ENCODE measurements at regions not wholly inside any gene's neighbourhood (a gene's known extent, or its start where the extent isn't known, plus 50 kb on each side); places are given as distances from the start of the nearest gene placed in this dataset.

DNA sequence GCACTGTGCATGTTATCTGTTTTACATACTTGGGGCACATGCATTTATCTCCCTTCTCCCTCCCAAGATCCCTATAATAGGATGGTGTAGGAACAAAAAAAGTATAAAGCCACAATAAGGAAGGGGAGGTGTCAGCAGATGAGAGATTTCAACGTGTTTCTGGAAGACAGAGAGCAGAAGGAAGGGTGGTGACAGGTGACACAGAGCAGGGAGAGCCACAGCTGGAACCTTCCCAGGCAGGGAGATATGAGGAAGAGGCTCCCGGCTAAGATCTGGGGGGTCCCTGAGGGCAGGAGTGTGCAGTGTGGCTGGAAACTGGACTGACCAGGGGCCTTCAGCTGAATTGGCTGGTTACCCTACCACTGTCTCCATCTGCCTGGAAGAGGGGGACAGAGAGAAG, 107.4 kb downstream of the BCOR start:
- H3K4me3 ChIP-seq (ENCODE audit: low read length): no peak overlapping the region
- no peak for TF ChIP-seq ZNF274 (IDR thresholded peaks at IDR 0.05; ENCODE audit: low read depth, low read length)

- no peak for TF ChIP-seq ZNF274 (IDR thresholded peaks at IDR 0.05; ENCODE audit: low read depth, low read length)
- H3K4me3 ChIP-seq (ENCODE audit: low read length): no peak overlapping the region
Observed at GRCh38 chrX:39992300-39992699, 105.5 kb downstream of the BCOR start.

GRCh38 chrX:39995457-39995856, 102.3 kb downstream of the BCOR start:
- no peak for TF ChIP-seq ZNF274 (IDR thresholded peaks at IDR 0.05; ENCODE audit: low read depth, low read length)
- H3K4me3 ChIP-seq (ENCODE audit: low read length): no peak overlapping the region

DNA sequence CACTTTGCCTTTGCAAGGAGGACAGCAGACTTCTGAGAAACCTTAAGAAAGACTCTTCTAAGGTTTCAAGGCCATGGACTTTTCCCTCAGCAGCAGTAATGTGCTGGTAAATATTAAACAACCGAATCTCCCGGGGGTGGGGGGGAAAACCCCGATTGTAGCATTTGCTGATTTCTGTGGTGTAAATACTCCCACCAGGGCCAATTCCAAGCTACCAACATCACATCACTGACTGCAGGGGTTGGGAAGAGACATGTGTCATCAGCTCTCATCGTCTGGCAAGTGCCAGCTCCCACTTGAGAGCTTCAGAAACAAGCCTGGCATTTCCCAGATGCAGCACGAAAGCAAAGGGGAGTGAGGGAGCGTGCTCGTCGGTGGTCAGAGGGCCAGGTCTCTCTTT, 101.2 kb downstream of the BCOR start:
- no peak overlapping the region for H3K4me3 ChIP-seq (ENCODE audit: low read length)
- no peak for TF ChIP-seq ZNF274 (IDR thresholded peaks at IDR 0.05; ENCODE audit: low read depth, low read length)

DNA sequence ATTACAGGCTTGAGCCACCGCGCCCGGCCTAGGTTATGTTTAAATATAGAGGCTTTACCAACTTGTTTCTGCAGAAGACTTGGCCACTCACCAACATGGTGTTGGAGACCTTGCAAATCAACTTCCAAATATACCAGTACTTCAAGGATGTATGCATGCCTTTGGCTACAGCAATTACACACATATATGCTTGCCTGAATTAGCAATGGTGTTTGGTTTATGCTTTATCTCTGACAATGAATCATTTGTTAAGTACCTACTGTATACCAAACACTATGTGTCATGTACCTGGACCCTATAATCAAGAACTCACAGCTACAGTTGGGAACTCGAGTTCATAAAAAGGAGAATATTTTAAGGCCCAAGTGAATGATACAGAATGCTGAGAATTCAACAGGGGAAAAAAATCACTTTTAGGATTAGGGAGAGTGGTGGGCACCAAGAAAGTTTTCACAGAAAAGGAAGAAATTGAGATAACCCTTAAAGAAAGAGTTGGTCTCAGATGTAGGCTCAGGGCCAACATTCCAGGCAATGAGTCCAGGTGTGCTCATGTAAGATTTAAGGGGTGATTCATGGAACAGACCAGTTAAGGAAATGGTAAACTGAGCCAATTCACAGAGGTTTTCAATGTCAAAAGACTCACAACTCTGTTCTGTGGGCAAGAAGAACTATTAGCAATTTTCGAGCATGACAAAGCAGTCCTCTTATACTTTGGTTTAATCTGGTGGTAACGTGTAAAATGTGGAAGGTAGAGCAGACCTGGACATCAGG, 98.9 kb downstream of the BCOR start:
- no peak for TF ChIP-seq ZNF274 (IDR thresholded peaks at IDR 0.05; ENCODE audit: low read depth, low read length)
- H3K4me3 ChIP-seq (ENCODE audit: low read length): no peak overlapping the region
